ENCODE measurements at regions not wholly inside any gene's neighbourhood (a gene's known extent, or its start where the extent isn't known, plus 50 kb on each side); places are given as distances from the start of the nearest gene placed in this dataset.
A peak's percentile ranks its signal among the peaks of the same experiment; 100 is the strongest.

DNA sequence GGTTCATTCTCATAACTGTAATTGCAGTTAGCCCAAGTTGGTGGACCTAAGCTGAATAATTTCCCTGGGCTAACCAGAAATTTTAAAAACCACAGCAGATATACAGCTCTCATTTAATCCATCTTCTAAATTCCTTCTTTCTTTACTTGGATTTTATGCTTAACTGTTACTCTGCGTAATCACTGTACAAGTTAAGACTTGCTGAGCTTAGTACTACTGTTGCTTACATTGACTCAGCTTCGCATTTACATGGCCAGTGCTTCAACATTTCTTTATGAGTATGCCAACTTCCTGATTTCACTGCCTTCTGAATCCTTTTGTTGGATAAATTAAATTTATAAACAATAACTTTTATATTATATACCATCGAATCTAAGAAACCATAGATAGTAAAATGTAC lies 147.4 kb downstream of the SLC38A4 start:
- Mint-ChIP-seq H3K36me3 (ENCODE audit: insufficient read depth) (no peaks in the 10 kb centered on the region), H3K27ac (no peak overlapping the region), H3K4me1 (ENCODE audit: low read depth in 2 of 2) (no peaks in the 10 kb centered on the region), H3K4me3 (no peak overlapping the region), H3K27me3 (peaks cover 9 to 24% of the 10 kb centered on the region in 2 donors), H3K9me3 (no peaks in the 10 kb centered on the region)
- no peak for ATAC-seq (replicated peaks)
- no peak for DNase-seq

DNA sequence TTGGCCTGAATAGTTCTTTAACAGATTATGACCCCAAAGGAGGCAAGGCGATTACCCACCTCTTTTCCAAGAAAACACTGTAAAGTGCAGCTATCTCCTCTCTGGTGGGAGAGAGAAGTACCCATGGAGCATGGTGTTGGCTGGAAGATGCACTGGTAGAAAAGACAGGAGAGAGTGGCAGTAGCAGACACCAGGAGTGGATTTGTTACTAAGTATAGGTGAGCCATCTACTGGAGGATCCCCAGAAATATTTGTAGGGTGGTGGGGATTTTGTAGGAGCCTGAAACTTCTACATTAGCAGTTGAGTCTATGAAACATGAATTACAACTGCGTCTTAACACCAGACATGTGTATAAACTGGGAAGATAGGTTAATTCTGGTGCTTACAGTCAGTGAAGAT lies 148.0 kb downstream of the SLC38A4 start:
- no peaks in the 10 kb centered on the region for H3K9me3 Mint-ChIP-seq
- H3K4me3 Mint-ChIP-seq: no peak overlapping the region
- H3K36me3 Mint-ChIP-seq (ENCODE audit: insufficient read depth): no peaks in the 10 kb centered on the region
- no peak for DNase-seq
- peaks cover 5 to 24% of the 10 kb centered on the region in 2 donors for H3K27me3 Mint-ChIP-seq
- H3K4me1 Mint-ChIP-seq (ENCODE audit: low read depth in 2 of 2): no peaks in the 10 kb centered on the region
- H3K27ac Mint-ChIP-seq: no peak overlapping the region
- no peak for ATAC-seq (replicated peaks)

DNA sequence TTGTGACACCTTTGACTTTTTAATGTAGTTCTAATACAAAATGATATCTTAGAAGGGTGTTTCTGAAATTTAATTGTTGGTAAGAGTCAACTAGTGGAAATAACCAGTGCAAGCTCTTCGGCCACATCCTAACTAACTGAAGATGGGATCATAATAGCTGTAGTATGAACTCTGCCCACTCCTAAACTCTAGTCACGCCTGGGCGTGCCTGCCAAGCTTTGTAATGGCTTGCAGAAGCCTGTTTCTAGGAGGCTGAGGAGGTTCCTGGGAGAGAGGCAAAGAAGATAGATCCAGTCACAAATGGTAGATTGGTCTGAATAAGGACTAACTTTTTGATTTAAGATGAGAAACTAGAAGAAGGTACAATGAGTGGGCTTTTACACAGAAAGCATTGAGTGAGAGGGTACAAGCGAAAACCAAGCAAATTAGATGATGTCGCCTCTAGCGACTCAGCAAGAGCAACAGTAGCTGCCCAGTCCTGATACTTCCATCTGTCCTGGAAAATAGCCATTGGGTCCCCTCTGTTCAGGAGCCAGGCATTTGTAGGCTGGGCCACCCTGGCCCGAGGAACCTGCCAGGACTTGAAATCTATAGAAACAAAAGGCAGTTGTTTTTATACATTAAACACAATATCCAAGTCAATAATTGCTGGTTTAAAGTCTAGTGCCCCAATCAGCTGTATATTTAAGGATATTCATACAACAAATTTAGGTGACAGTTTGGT lies 148.8 kb downstream of the SLC38A4 start:
- no peaks in the 10 kb centered on the region for H3K9me3 Mint-ChIP-seq
- DNase-seq (no peak), ATAC-seq (replicated peaks) (no peak)
- H3K27me3 Mint-ChIP-seq: peaks cover 5 to 24% of the 10 kb centered on the region in 2 donors
- H3K27ac Mint-ChIP-seq: no peak overlapping the region
- no peak overlapping the region for H3K4me3 Mint-ChIP-seq
- no peaks in the 10 kb centered on the region for H3K4me1 Mint-ChIP-seq (ENCODE audit: low read depth in 2 of 2)
- H3K36me3 Mint-ChIP-seq (ENCODE audit: insufficient read depth): no peaks in the 10 kb centered on the region

DNA sequence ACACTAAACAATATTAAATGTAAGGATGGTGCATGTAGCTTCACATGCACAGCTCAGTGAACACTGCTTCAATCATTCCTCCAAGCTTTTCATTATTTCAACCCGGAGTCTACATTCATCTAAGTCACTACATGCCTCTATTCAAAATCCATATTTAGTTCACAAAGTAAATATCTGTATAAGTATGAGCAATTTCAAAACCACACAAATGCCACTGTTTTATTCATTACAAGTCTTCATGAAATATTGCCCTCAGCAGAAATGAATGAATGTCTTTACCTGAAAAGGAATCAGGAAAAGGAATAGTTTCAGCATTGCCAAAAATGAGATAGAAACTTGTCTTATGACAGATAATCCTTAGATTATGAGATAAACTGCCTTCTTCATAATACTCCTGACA lies 149.4 kb downstream of the SLC38A4 start:
- Mint-ChIP-seq H3K9me3 (no peaks in the 10 kb centered on the region), H3K27ac (no peak overlapping the region)
- no peak for ATAC-seq (replicated peaks)

DNA sequence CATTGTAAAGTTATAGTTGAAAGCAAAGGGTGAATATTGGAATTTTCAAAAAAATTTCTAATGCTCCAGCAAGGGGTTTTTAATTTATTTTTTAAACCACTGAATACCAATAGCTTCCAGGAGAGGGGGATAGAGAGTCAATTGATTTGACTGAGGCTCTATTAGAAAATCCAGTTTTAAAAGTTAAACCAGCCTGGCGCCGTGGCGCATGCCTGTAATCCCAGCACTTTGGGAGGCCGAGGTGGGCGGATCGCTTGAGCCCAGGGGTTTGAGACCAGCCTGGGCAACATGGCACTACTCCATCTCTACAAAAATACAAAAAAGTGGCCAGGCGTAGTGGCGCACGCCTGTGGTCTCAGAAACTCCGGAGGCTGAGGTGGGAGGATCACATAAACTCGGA lies 150.1 kb downstream of the SLC38A4 start:
- peaks cover 5 to 24% of the 10 kb centered on the region in 2 donors for H3K27me3 Mint-ChIP-seq
- no peak overlapping the region for H3K27ac Mint-ChIP-seq
- ATAC-seq (replicated peaks): no peak
- H3K9me3 Mint-ChIP-seq: no peaks in the 10 kb centered on the region
- H3K4me3 Mint-ChIP-seq: no peak overlapping the region
- H3K4me1 Mint-ChIP-seq (ENCODE audit: low read depth in 2 of 2): no peaks in the 10 kb centered on the region
- H3K36me3 Mint-ChIP-seq (ENCODE audit: insufficient read depth): no peaks in the 10 kb centered on the region
- DNase-seq: no peak

More for the DNA sequence above, 149.4 kb downstream of the SLC38A4 start:
- H3K36me3 Mint-ChIP-seq (ENCODE audit: insufficient read depth): no peaks in the 10 kb centered on the region
- no peaks in the 10 kb centered on the region for H3K4me1 Mint-ChIP-seq (ENCODE audit: low read depth in 2 of 2)
- peaks cover 5 to 24% of the 10 kb centered on the region in 2 donors for H3K27me3 Mint-ChIP-seq
- DNase-seq: no peak
- no peak overlapping the region for H3K4me3 Mint-ChIP-seq

DNA sequence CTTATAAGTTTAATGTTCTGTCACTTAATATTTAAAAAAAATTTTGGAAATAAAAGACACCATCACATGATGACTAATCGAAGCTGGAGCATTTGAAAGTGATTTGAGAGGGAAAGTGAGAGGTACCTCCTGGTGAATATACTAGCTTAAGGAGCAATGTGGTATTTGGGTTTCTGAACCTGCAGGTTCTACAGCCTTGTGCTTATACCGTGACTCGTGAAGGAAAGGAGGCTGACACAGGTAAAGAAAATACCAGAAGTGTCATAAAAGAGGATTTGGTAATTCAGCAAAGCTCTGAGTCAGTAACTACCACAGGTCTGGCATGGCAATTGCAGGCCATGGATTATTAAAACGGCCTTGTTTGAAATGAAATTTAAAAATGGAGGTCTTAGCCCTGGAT lies 151.0 kb downstream of the SLC38A4 start:
- ATAC-seq (replicated peaks): no peak
- Mint-ChIP-seq H3K36me3 (ENCODE audit: insufficient read depth) (no peaks in the 10 kb centered on the region), H3K27me3 (peaks cover 0 to 24% of the 10 kb centered on the region in 2 donors), H3K4me1 (ENCODE audit: low read depth in 2 of 2) (no peaks in the 10 kb centered on the region), H3K9me3 (peaks cover 0 to 5% of the 10 kb centered on the region in 2 donors), H3K27ac (no peak overlapping the region), H3K4me3 (no peak overlapping the region)
- no peak for DNase-seq

DNA sequence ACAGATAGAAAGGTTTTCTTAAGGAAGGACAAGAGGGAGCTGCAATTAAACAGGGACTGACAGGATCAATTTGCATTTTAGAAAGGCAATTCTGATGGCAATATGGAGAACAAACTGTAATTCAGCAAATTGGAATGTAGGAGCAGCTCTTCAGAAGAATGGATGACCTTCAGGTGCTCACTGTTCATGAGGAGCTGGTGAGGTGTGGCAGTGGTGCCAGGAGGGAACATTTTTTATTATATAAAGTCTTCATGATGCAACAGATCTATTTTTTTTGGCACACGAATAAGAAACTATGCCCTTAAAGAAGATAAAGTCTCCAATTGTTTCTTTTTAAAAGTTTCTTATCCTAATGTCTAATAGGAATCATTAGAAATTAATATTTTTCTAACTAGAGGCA lies 151.7 kb downstream of the SLC38A4 start:
- Mint-ChIP-seq H3K4me1 (ENCODE audit: low read depth in 2 of 2) (no peaks in the 10 kb centered on the region), H3K36me3 (ENCODE audit: insufficient read depth) (no peaks in the 10 kb centered on the region), H3K27ac (no peak overlapping the region), H3K27me3 (peaks cover 0 to 24% of the 10 kb centered on the region in 2 donors), H3K9me3 (peaks cover 0 to 5% of the 10 kb centered on the region in 2 donors), H3K4me3 (no peak overlapping the region)
- DNase-seq (no peak), ATAC-seq (replicated peaks) (no peak)

DNA sequence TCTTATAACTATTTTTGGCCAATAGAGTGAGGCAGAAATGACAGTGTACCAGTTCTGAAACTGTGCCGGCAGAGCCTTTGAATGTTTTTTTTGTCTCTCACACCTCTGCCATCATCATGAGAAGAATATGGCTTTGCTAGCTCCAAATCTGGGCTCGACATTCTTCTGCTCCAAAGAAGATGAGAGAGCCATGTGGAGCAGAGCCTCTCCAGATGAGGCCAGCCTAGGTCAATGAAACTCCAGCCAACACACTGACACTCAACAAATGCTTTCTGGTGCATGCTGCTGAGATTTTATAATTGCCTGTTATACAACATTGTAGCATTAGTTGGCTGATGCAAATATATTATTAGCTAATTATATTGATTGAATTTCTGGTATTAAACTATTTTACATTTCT lies 154.7 kb downstream of the SLC38A4 start:
- H3K27ac Mint-ChIP-seq: no peak overlapping the region

DNA sequence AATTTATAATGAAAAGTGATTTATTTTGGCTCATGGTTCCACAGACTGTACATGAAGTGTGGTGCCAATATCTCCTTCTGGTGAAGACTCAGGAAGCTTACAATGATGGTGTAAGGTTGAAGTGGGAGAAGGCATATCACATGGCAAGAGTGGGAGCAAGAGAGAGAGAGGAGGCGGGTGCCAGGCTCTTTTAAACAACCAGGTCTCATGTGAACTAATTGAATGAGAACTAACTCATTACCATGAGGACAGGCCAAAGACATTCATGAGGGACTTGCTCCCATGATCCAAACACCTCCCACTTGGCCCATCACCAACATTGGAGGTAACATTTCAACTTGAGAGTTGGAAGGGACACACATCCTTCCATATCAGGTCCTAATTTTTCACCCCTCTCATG lies 155.2 kb downstream of the SLC38A4 start:
- Mint-ChIP-seq H3K4me3 (no peak overlapping the region), H3K9me3 (peaks cover 0 to 5% of the 10 kb centered on the region in 2 donors), H3K27me3 (peaks cover 0 to 9% of the 10 kb centered on the region in 2 donors), H3K4me1 (ENCODE audit: low read depth in 2 of 2) (no peaks in the 10 kb centered on the region), H3K36me3 (ENCODE audit: insufficient read depth) (no peaks in the 10 kb centered on the region), H3K27ac (no peak overlapping the region)
- DNase-seq (no peak), ATAC-seq (replicated peaks) (no peak)

More for the DNA sequence above, 154.7 kb downstream of the SLC38A4 start:
- H3K4me3 Mint-ChIP-seq: no peak overlapping the region
- DNase-seq: no peak
- no peaks in the 10 kb centered on the region for H3K36me3 Mint-ChIP-seq (ENCODE audit: insufficient read depth)
- no peak for ATAC-seq (replicated peaks)
- no peaks in the 10 kb centered on the region for H3K4me1 Mint-ChIP-seq (ENCODE audit: low read depth in 2 of 2)
- peaks cover 0 to 5% of the 10 kb centered on the region in 2 donors for H3K9me3 Mint-ChIP-seq
- H3K27me3 Mint-ChIP-seq: peaks cover 0 to 10% of the 10 kb centered on the region in 2 donors

DNA sequence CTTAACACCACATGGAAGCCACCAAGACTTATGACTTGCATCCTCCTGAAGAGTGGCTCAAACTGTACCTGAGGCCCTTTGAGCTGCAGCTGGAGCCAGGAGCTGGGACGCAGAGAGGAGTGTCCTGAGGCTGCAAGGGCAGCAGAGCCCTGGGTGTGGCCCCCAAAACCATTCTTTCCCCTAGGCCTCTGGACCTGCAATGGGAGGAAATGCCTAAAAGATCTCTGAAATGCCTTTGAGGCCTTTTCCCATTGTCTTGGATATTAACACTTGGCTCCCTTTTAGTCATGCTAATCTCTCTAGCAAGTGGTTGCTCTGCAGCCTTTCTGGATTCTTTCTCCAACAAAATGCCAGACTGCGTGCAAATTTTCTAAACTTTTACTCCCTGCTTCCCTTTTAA lies 156.1 kb downstream of the SLC38A4 start:
- no peaks in the 10 kb centered on the region for H3K27me3 Mint-ChIP-seq
- H3K4me3 Mint-ChIP-seq: no peak overlapping the region
- no peaks in the 10 kb centered on the region for H3K4me1 Mint-ChIP-seq (ENCODE audit: low read depth in 2 of 2)
- ATAC-seq (replicated peaks) (no peak), DNase-seq (no peak)
- H3K27ac Mint-ChIP-seq: no peak overlapping the region
- peaks cover 0 to 5% of the 10 kb centered on the region in 2 donors for H3K9me3 Mint-ChIP-seq
- H3K36me3 Mint-ChIP-seq (ENCODE audit: insufficient read depth): no peaks in the 10 kb centered on the region

DNA sequence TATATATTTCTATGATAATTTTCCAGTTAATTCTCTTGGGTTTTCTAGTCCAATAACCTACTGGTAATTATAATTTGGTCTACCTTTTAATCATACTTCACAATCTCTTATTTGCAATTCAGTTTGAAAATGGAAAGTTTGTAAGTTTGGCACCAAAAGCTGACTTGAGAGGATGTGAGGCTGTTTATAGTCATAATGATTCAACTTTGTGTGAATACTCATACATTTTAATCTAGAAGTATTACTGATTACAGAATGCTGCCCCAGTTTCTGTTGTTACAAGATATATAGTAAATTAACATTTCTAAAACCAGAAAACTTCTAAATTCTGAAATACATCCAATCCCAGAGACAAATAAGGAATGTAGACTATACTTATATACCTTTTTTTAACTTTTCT lies 158.2 kb downstream of the SLC38A4 start:
- DNase-seq (no peak), ATAC-seq (replicated peaks) (no peak)
- no peak overlapping the region for H3K27ac Mint-ChIP-seq
- H3K4me1 Mint-ChIP-seq (ENCODE audit: low read depth in 2 of 2): no peaks in the 10 kb centered on the region
- no peak overlapping the region for H3K4me3 Mint-ChIP-seq
- H3K9me3 Mint-ChIP-seq: peaks cover 0 to 5% of the 10 kb centered on the region in 2 donors
- H3K27me3 Mint-ChIP-seq: no peaks in the 10 kb centered on the region
- no peaks in the 10 kb centered on the region for H3K36me3 Mint-ChIP-seq (ENCODE audit: insufficient read depth)

DNA sequence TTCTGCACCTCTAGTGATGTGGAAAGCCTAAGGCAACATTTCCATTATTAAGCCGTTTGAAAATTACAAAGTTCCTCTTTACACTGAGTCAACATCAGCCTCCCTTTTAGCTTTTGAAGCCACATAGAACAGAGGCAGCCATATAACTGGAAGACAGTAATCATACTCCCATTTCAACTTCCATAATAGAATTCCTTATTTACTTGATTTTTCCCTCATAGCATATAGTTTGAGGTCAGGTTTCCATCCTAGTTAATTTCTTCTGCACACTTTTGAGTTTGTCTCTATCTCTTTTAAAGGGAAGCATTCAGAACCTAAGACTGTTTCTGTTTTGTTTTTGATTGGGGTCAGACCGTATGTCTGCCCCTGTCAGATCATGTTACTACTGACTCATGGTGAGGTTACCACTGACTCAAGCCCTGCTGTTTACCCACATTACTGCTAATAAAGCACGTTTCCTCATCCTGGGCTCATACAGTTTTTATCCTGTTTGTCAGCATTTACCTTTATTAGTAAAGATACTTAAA lies 161.0 kb downstream of the SLC38A4 start:
- Mint-ChIP-seq H3K4me1 (ENCODE audit: low read depth in 2 of 2) (peaks cover 6 to 11% of the 10 kb centered on the region in 2 donors), H3K36me3 (ENCODE audit: insufficient read depth) (no peaks in the 10 kb centered on the region), H3K27ac (peak overlapping the region in 1 of 2 donors; percentile 32), H3K27me3 (no peaks in the 10 kb centered on the region), H3K9me3 (no peaks in the 10 kb centered on the region), H3K4me3 (no peak overlapping the region)
- no peak for DNase-seq
- peak; percentile 89 for ATAC-seq (replicated peaks)

DNA sequence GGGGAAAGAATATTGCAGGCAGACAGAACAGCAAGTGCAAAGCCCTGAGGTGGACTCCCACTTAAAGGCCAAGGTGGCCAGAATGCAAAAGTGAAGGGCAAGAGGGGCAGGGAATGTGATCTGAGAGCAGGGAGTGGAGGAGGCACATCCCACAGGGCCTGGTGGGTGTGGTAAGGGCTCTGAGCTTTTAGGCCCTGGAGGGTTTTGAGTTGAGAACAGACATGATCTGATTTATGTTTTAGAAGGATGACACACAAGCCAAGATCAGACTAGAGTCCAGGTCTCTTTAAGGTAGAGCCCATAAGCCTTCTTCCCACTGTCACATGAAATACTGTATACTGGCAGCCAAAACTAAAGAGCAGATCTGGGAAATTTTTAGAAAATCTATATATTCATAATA lies 162.5 kb downstream of the SLC38A4 start:
- DNase-seq: no peak
- Mint-ChIP-seq H3K36me3 (ENCODE audit: insufficient read depth) (no peaks in the 10 kb centered on the region), H3K27ac (no peak overlapping the region), H3K9me3 (no peaks in the 10 kb centered on the region), H3K27me3 (no peaks in the 10 kb centered on the region), H3K4me1 (ENCODE audit: low read depth in 2 of 2) (peaks cover 7 to 11% of the 10 kb centered on the region in 2 donors), H3K4me3 (no peak overlapping the region)
- no peak for ATAC-seq (replicated peaks)

DNA sequence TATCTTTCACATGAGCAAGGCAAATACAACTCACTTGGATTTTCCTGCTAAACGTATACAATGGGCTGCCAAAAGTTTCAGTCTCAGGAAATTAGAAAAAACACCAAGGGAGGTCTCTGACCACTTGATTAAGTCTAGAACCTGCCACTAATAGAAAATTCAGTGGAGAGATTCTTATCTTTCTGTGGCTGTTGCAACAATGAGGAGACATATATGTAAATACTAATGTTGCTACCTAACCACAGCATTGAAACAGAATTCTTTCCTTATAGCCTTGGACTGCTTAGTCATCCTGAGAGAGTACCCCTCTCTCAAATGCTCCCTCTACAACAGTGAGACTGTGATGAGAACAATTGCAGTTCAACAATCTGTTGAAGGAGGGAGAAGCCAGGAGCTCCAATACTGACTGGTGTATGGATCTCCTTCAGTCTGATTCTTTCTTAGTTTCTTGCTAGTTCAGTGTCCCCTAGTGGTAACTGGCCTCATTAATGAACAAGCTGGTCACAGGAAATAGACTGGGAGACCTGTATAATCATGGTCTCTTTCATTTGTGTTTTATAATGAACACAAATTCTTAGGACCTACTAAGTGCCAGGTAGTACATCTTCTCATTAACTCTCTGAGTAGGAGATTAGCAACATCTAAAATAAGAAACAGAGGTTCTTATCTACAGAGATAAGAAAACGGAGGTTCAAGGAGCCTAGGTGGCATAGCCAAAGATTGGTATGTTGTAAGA lies 164.5 kb downstream of the SLC38A4 start:
- Mint-ChIP-seq H3K4me3 (no peak overlapping the region), H3K27ac (no peak overlapping the region), H3K9me3 (no peaks in the 10 kb centered on the region), H3K27me3 (no peaks in the 10 kb centered on the region), H3K36me3 (ENCODE audit: insufficient read depth) (no peaks in the 10 kb centered on the region), H3K4me1 (ENCODE audit: low read depth in 2 of 2) (peaks cover 7 to 11% of the 10 kb centered on the region in 2 donors)
- peak in 2 of 3 experiments; percentile 8 to 16 for DNase-seq
- ATAC-seq (replicated peaks): peak; percentile 73

All from effector memory CD8-positive, alpha-beta T cell (primary cell).